Stimulated activated memory B cell treated with anti-CD40 and anti-IgM and Interleukin-4, amounts not matched to agents 10 μg/mL and 1 μg/mL and 100 μg/mL, for 72 hours (primary cell): ENCODE measurements at regions not wholly inside any gene's neighbourhood (a gene's known extent, or its start where the extent isn't known, plus 50 kb on each side); places are given as distances from the start of the nearest gene placed in this dataset.
A peak's percentile ranks its signal among the peaks of the same experiment; 100 is the strongest.

Source experiments
- ATAC-seq: fragments of 150-1000 bp; cut with Tn5 transposase; 2 replicates; pipeline ENCODE4 v1.10.0; 2021
- H3K27ac Mint-ChIP-seq: one replicate; pipeline ENCODE4 v1.8.0; 2022; ENCODE audit warnings: mild to moderate bottlenecking, mixed read lengths
- H3K27me3 Mint-ChIP-seq: one replicate; pipeline ENCODE4 v1.8.0; 2022; ENCODE audit warnings: mixed read lengths
- H3K36me3 Mint-ChIP-seq: one replicate; pipeline ENCODE4 v1.8.0; 2022; ENCODE audit warnings: mixed read lengths
- H3K4me1 Mint-ChIP-seq: one replicate; pipeline ENCODE4 v1.8.0; 2022; ENCODE audit warnings: mixed read lengths
- H3K4me3 Mint-ChIP-seq: one replicate; pipeline ENCODE4 v1.8.0; 2022; ENCODE audit warnings: mild to moderate bottlenecking, moderate library complexity, mixed read lengths
- H3K9me3 Mint-ChIP-seq: one replicate; pipeline ENCODE4 v1.8.0; 2022; ENCODE audit warnings: mixed read lengths

DNA sequence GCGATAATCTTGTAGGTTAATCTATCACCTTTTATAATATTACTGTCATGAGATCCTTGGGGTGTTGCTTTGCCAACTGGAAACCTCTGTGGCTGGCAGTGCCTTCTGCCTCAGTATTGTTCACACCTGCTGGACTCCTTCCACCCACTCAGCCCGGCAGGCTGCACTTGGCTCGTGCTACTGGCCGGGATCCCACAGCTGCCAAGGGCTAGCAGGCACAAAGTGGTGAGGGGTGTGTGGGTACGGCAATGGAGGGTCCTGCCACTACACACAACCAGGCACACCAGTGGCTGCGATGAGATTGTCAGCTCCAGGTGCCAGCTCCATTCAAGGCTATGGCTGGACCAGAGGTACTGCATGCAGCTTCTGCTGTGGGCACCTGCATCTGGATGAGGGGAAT lies 191.2 kb upstream of the LYPLAL1 start:
- no peak overlapping the region for H3K27ac Mint-ChIP-seq
- H3K4me1 Mint-ChIP-seq = no peaks in the 10 kb centered on the region
- H3K9me3 Mint-ChIP-seq = no peaks in the 10 kb centered on the region
- ATAC-seq = peak; percentile 28
- H3K4me3 Mint-ChIP-seq = no peak overlapping the region
- H3K27me3 Mint-ChIP-seq = no peaks in the 10 kb centered on the region
- H3K36me3 Mint-ChIP-seq = no peaks in the 10 kb centered on the region

GRCh38 chr1:218983433-218983832 lies 190.2 kb upstream of the LYPLAL1 start:
- Mint-ChIP-seq H3K4me3 (no peak overlapping the region), H3K9me3 (no peaks in the 10 kb centered on the region), H3K4me1 (no peaks in the 10 kb centered on the region), H3K36me3 (no peaks in the 10 kb centered on the region), H3K27me3 (no peaks in the 10 kb centered on the region), H3K27ac (no peak overlapping the region)
- peak; percentile 8 for ATAC-seq

DNA sequence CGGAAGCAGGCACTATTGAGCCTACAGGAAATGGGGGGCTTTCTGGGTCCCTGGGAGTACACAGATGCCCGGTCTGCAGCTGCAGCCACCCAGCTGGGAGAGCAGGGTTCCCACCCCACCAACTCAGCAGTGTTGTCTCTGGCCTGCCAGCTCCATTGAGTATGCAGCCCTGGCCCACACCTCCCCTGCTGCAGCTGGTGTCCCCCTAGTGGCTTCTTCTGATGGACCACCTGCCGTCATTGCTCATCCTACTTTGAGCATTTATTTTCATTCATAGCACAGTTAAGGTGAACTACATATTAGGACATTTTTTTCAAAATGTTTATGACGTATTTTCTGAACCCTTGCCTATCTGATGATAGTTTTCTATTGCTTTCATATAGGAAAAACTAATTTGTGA lies 189.8 kb upstream of the LYPLAL1 start:
- no peaks in the 10 kb centered on the region for H3K27me3 Mint-ChIP-seq
- H3K4me3 Mint-ChIP-seq = no peak overlapping the region
- no peak overlapping the region for H3K27ac Mint-ChIP-seq
- no peaks in the 10 kb centered on the region for H3K4me1 Mint-ChIP-seq
- no peaks in the 10 kb centered on the region for H3K36me3 Mint-ChIP-seq
- no peaks in the 10 kb centered on the region for H3K9me3 Mint-ChIP-seq
- ATAC-seq = peak; percentile 12

- no peak overlapping the region for H3K27ac Mint-ChIP-seq
- H3K4me1 Mint-ChIP-seq = no peaks in the 10 kb centered on the region
- H3K36me3 Mint-ChIP-seq = no peaks in the 10 kb centered on the region
- no peak for ATAC-seq
- H3K4me3 Mint-ChIP-seq = no peak overlapping the region
- no peaks in the 10 kb centered on the region for H3K27me3 Mint-ChIP-seq
- H3K9me3 Mint-ChIP-seq = no peaks in the 10 kb centered on the region
Measured at GRCh38 chr1:218985424-218985984, 188.2 kb upstream of the LYPLAL1 start.

- Mint-ChIP-seq H3K4me3 (no peak overlapping the region), H3K27ac (no peak overlapping the region), H3K9me3 (no peaks in the 10 kb centered on the region), H3K27me3 (no peaks in the 10 kb centered on the region), H3K4me1 (no peaks in the 10 kb centered on the region), H3K36me3 (no peaks in the 10 kb centered on the region)
- no peak for ATAC-seq
Measured at GRCh38 chr1:218986816-218987215, 186.9 kb upstream of the LYPLAL1 start.

GRCh38 chr1:218990019-218990418 lies 183.7 kb upstream of the LYPLAL1 start:
- ATAC-seq = no peak
- no peak overlapping the region for H3K4me3 Mint-ChIP-seq
- H3K36me3 Mint-ChIP-seq = no peaks in the 10 kb centered on the region
- H3K27me3 Mint-ChIP-seq = no peaks in the 10 kb centered on the region
- no peak overlapping the region for H3K27ac Mint-ChIP-seq
- no peaks in the 10 kb centered on the region for H3K4me1 Mint-ChIP-seq
- H3K9me3 Mint-ChIP-seq = no peaks in the 10 kb centered on the region

DNA sequence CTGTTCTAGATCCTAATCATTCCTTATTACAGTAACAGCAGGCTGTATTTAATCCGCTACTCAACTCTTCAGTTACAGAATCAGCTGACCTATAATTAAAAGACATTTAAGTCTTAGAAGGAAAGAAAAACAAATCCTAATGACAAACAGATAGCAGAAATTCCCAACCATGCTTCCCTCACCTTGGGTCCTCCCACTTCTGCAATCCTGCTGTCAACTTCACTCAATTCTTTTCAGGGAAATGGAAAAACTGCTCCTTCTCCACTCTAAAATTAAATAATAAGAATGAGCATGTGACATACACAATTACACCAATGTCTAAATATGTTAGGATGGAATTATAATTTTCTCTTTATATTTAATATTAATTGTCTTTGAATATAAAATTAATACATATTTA lies 182.6 kb upstream of the LYPLAL1 start:
- ATAC-seq = no peak
- Mint-ChIP-seq H3K9me3 (no peaks in the 10 kb centered on the region), H3K36me3 (no peaks in the 10 kb centered on the region), H3K4me3 (no peak overlapping the region), H3K27me3 (no peaks in the 10 kb centered on the region), H3K27ac (no peak overlapping the region), H3K4me1 (no peaks in the 10 kb centered on the region)

DNA sequence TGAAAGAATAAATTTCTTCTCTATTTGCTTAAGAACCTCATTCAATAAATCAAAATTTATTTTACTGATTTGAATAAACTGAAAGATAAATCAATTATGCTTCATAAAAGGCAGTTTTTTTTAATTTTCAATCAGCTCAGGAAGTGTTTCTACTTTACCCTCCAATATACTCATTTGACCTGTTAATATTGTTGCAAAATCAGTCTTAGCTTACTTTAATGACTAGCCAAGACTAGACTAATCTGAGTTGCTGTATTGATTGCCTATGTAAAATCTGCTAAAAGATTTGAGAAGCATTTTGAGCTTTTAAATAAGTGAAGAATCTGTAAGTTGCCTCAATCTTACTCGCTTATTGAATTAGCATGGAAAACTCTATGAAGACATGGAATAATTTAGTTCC lies 179.1 kb upstream of the LYPLAL1 start:
- Mint-ChIP-seq H3K4me3 (no peak overlapping the region), H3K36me3 (no peaks in the 10 kb centered on the region), H3K27ac (no peak overlapping the region), H3K27me3 (no peaks in the 10 kb centered on the region), H3K9me3 (no peaks in the 10 kb centered on the region), H3K4me1 (no peaks in the 10 kb centered on the region)
- ATAC-seq = no peak

GRCh38 chr1:218995091-218995665 lies 178.5 kb upstream of the LYPLAL1 start:
- H3K36me3 Mint-ChIP-seq = no peaks in the 10 kb centered on the region
- no peaks in the 10 kb centered on the region for H3K27me3 Mint-ChIP-seq
- no peak overlapping the region for H3K27ac Mint-ChIP-seq
- no peak overlapping the region for H3K4me3 Mint-ChIP-seq
- no peak for ATAC-seq
- no peaks in the 10 kb centered on the region for H3K9me3 Mint-ChIP-seq
- H3K4me1 Mint-ChIP-seq = no peaks in the 10 kb centered on the region

DNA sequence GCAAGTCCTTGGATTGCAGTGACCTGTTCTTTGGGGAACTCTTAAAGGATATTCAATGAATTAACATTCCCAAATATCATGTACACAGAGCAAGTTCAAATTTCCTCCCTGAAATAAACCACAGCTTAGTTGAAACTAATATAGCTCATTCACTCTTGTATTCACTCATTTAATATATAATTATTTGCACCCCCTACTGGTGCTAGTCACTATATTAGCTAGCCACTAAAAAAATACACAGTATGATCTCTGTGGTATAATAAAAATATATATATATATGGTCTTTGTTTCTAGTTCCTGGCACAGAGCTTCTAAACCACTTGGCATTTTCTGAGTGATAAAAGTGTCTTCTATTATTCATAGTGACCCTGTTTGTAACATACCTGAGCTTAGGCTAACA lies 177.3 kb upstream of the LYPLAL1 start:
- H3K27me3 Mint-ChIP-seq = no peaks in the 10 kb centered on the region
- no peaks in the 10 kb centered on the region for H3K9me3 Mint-ChIP-seq
- no peaks in the 10 kb centered on the region for H3K36me3 Mint-ChIP-seq
- no peak for ATAC-seq
- no peaks in the 10 kb centered on the region for H3K4me1 Mint-ChIP-seq
- no peak overlapping the region for H3K4me3 Mint-ChIP-seq
- no peak overlapping the region for H3K27ac Mint-ChIP-seq

DNA sequence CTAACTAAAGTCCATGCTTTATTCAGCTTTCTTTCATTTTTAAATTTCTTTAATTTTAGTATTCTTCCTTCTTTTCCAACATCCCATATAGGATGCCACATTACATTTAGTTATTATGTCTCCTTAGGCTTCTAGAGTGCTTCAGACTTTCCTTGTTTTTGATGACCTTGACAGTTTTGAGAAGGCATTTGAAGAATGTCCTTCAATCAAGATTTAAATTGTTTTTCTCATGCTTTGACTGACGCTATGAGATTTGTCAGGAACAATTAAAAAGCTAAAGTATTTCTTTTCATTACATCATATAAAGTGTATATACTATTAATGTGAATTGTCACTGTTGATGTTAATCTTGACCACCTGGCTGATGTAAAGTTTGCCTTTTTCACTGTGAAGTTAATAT lies 173.7 kb upstream of the LYPLAL1 start:
- H3K27ac Mint-ChIP-seq = no peak overlapping the region
- H3K27me3 Mint-ChIP-seq = no peaks in the 10 kb centered on the region
- H3K4me1 Mint-ChIP-seq = no peaks in the 10 kb centered on the region
- no peak overlapping the region for H3K4me3 Mint-ChIP-seq
- peaks cover 1% of the 10 kb centered on the region for H3K9me3 Mint-ChIP-seq
- no peak for ATAC-seq
- no peaks in the 10 kb centered on the region for H3K36me3 Mint-ChIP-seq

- no peak overlapping the region for H3K4me3 Mint-ChIP-seq
- ATAC-seq = no peak
- peaks cover 3% of the 10 kb centered on the region for H3K9me3 Mint-ChIP-seq
- no peaks in the 10 kb centered on the region for H3K4me1 Mint-ChIP-seq
- H3K27me3 Mint-ChIP-seq = no peaks in the 10 kb centered on the region
- no peak overlapping the region for H3K27ac Mint-ChIP-seq
- H3K36me3 Mint-ChIP-seq = no peaks in the 10 kb centered on the region
Measured at GRCh38 chr1:219000631-219001030, 173.0 kb upstream of the LYPLAL1 start.

GRCh38 chr1:219010720-219011119 lies 163.0 kb upstream of the LYPLAL1 start:
- Mint-ChIP-seq H3K4me3 (no peak overlapping the region), H3K4me1 (no peaks in the 10 kb centered on the region), H3K36me3 (no peaks in the 10 kb centered on the region), H3K27ac (no peak overlapping the region), H3K27me3 (peaks cover 15% of the 10 kb centered on the region), H3K9me3 (no peaks in the 10 kb centered on the region)
- no peak for ATAC-seq

- ATAC-seq = no peak
- Mint-ChIP-seq H3K4me3 (no peak overlapping the region), H3K9me3 (no peaks in the 10 kb centered on the region), H3K36me3 (no peaks in the 10 kb centered on the region), H3K27me3 (no peaks in the 10 kb centered on the region), H3K4me1 (no peaks in the 10 kb centered on the region), H3K27ac (no peak overlapping the region)
Measured at GRCh38 chr1:219020386-219020785, 153.3 kb upstream of the LYPLAL1 start.

GRCh38 chr1:219020846-219021245 lies 152.8 kb upstream of the LYPLAL1 start:
- ATAC-seq = no peak
- H3K36me3 Mint-ChIP-seq = no peaks in the 10 kb centered on the region

DNA sequence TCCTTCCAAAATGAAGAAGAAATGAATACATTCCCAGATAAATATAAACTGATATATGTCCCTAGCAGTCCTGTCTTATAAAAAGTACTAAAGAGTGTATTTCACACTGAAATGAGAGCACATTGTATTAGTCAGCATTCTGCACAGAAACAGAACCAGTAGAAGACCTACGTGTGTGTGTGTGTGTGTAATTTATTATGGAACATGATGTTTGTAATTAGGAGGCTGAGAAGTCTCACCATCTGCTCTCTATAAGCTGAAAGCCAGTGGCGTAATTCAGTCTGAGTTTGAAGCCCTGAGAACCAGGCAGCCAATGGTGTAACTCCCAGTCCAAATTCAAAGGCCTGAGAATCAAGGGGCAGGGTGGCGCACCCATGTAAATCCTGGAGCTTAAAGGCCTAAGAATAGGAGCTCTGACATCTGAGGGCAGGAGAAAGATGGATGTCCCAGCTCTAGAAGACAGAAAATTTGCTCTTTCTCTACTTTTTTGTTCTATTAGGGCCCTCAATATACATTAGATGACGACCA lies 146.5 kb upstream of the LYPLAL1 start:
- ATAC-seq = no peak
- no peaks in the 10 kb centered on the region for H3K4me1 Mint-ChIP-seq
- H3K27me3 Mint-ChIP-seq = no peaks in the 10 kb centered on the region
- H3K4me3 Mint-ChIP-seq = no peak overlapping the region
- no peak overlapping the region for H3K27ac Mint-ChIP-seq
- no peaks in the 10 kb centered on the region for H3K9me3 Mint-ChIP-seq
- H3K36me3 Mint-ChIP-seq = no peaks in the 10 kb centered on the region

More at GRCh38 chr1:219020846-219021245, 152.8 kb upstream of the LYPLAL1 start:
- Mint-ChIP-seq H3K4me3 (no peak overlapping the region), H3K9me3 (no peaks in the 10 kb centered on the region), H3K27ac (no peak overlapping the region), H3K4me1 (no peaks in the 10 kb centered on the region), H3K27me3 (no peaks in the 10 kb centered on the region)
